GM19043 (cell line): ENCODE measurements at regions not wholly inside any gene's neighbourhood (a gene's known extent, or its start where the extent isn't known, plus 50 kb on each side); places are given as distances from the start of the nearest gene placed in this dataset.

Experiments
- ATAC-seq: cut with Tn5 transposase; IDR thresholded peaks from one replicate; pipeline ENCODE4 v1.9.1; 2021; ENCODE audit warnings: low read depth; ENCODE audit not compliant: unreplicated experiment

- no peak for ATAC-seq
Measured at GRCh38 chr11:23232652-23233051, 372.4 kb upstream of the CCDC179 start.

- ATAC-seq: no peak
Measured at GRCh38 chr11:23233075-23233474, 372.8 kb upstream of the CCDC179 start.

GRCh38 chr11:23236826-23237555 is 376.7 kb upstream of the CCDC179 start:
- ATAC-seq: no peak

- ATAC-seq: no peak
Measured at GRCh38 chr11:23252426-23252825, 392.2 kb upstream of the CCDC179 start.

GRCh38 chr11:23257088-23257487 is 396.8 kb upstream of the CCDC179 start:
- ATAC-seq: no peak

- no peak for ATAC-seq
Measured at GRCh38 chr11:23257556-23257955, 397.3 kb upstream of the CCDC179 start.

GRCh38 chr11:23263466-23263865 is 403.2 kb upstream of the CCDC179 start:
- ATAC-seq: no peak

- ATAC-seq: no peak
Measured at GRCh38 chr11:23272095-23272494, 411.8 kb upstream of the CCDC179 start.

- no peak for ATAC-seq
Measured at GRCh38 chr11:23278121-23278520, 417.8 kb upstream of the CCDC179 start.

GRCh38 chr11:23280088-23280487 is 419.8 kb upstream of the CCDC179 start:
- no peak for ATAC-seq

- no peak for ATAC-seq
Measured at GRCh38 chr11:23283666-23284065, 423.4 kb upstream of the CCDC179 start.

- no peak for ATAC-seq
Measured at GRCh38 chr11:23284631-23285030, 424.4 kb upstream of the CCDC179 start.

- ATAC-seq: no peak
Measured at GRCh38 chr11:23288003-23288783, 427.9 kb upstream of the CCDC179 start.

- no peak for ATAC-seq
Measured at GRCh38 chr11:23295241-23295640, 435.0 kb upstream of the CCDC179 start.

GRCh38 chr11:23308041-23308440 is 447.8 kb upstream of the CCDC179 start:
- no peak for ATAC-seq

- no peak for ATAC-seq
Measured at GRCh38 chr11:23310276-23310675, 450.0 kb upstream of the CCDC179 start.

GRCh38 chr11:23311986-23312940 is 452.0 kb upstream of the CCDC179 start:
- ATAC-seq: no peak

- no peak for ATAC-seq
Measured at GRCh38 chr11:23313001-23313400, 452.7 kb upstream of the CCDC179 start.

GRCh38 chr11:23314162-23314561 is 453.9 kb upstream of the CCDC179 start:
- ATAC-seq: no peak

GRCh38 chr11:23315286-23315685 is 455.0 kb upstream of the CCDC179 start:
- ATAC-seq: no peak

- no peak for ATAC-seq
Measured at GRCh38 chr11:23317816-23318215, 457.5 kb upstream of the CCDC179 start.
